ENCODE measurements at regions not wholly inside any gene's neighbourhood (a gene's known extent, or its start where the extent isn't known, plus 50 kb on each side); places are given as distances from the start of the nearest gene placed in this dataset.

DNA sequence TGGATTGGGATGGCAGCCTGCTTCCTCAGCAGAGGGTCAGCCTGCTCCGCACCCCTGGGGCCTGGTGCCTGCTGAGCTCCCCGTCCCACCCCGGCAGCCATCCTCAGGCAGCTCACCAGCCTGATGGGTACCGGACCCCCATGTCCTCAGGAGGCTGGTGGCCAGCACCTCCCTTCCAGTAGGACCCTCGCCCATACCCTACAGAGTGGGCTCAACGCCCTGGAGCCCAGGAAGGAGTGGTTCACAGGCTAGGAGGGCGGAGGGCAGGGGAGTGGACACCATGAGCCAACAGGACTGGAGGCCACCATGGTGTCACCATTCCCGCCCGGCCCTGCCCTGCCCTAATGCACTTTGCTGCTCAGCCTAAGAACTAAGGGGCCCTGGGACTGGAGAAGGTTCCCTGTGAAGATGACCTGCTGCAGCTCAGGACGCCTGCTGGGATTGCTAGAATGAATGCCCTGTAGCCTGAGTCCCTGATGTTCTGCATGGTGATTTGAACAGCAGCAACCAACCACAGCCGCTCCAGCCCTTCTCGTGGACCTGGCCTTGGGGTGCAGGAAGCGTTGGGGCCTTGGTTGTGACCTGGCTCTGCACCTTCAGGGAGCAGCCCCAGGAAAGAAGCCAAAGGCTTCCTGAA, 1080.8 kb downstream of the BRD1 start:
- no peak for TF ChIP-seq POLR2AphosphoS5 (IDR thresholded peaks at IDR 0.05; ENCODE audit: low read depth)
- TF ChIP-seq, protein P1, sequence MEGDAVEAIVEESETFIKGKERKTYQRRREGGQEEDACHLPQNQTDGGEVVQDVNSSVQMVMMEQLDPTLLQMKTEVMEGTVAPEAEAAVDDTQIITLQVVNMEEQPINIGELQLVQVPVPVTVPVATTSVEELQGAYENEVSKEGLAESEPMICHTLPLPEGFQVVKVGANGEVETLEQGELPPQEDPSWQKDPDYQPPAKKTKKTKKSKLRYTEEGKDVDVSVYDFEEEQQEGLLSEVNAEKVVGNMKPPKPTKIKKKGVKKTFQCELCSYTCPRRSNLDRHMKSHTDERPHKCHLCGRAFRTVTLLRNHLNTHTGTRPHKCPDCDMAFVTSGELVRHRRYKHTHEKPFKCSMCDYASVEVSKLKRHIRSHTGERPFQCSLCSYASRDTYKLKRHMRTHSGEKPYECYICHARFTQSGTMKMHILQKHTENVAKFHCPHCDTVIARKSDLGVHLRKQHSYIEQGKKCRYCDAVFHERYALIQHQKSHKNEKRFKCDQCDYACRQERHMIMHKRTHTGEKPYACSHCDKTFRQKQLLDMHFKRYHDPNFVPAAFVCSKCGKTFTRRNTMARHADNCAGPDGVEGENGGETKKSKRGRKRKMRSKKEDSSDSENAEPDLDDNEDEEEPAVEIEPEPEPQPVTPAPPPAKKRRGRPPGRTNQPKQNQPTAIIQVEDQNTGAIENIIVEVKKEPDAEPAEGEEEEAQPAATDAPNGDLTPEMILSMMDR (conservative IDR thresholded peaks at IDR 0.05; ENCODE audit: low read depth in 2 of 2) = no peak

Measured in GM23338 (cell line).